ENCODE measurements at regions not wholly inside any gene's neighbourhood (a gene's known extent, or its start where the extent isn't known, plus 50 kb on each side); places are given as distances from the start of the nearest gene placed in this dataset.
"Not testable (repeated sequence)": the region's sequence is repeated elsewhere in the genome, so short reads cannot be mapped to it uniquely, and the experiment has no call there.

DNA sequence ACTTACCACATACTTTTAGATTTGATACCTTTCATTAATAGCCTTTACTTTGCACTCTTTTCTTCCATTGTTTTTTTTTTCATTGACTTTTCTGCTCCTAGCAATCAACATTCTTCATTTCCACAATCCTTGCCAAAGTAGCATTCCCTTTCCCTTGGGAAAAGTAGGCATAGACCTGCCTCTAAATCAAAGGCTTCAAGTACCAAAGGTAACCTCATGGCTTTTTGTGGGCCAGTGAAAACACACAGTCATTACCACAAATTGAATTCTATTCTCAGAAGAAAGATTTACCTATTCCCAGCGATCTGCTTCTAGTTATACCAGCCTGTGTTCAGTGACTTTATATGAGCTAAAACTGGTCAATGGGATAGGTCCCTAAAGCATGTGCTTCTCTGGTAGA lies 109.2 kb downstream of the SOCS6 start:
- no peak for TF ChIP-seq RORB (CRISPR knock-in tag; IDR thresholded peaks at IDR 0.05)
- no peak for TF ChIP-seq TEAD1 (CRISPR knock-in tag; IDR thresholded peaks at IDR 0.05)
- TF ChIP-seq ZNF263 (CRISPR knock-in tag; IDR thresholded peaks at IDR 0.05; ENCODE audit: low read depth): no peak
- no peak for TF ChIP-seq RELA (CRISPR knock-in tag; IDR thresholded peaks at IDR 0.05; ENCODE audit: borderline replicate concordance)
- TF ChIP-seq ZNF396 (CRISPR knock-in tag; IDR thresholded peaks at IDR 0.05; ENCODE audit: borderline replicate concordance): no peak
- TF ChIP-seq JAZF1 (CRISPR knock-in tag; IDR thresholded peaks at IDR 0.05): no peak
- TF ChIP-seq, protein P1, sequence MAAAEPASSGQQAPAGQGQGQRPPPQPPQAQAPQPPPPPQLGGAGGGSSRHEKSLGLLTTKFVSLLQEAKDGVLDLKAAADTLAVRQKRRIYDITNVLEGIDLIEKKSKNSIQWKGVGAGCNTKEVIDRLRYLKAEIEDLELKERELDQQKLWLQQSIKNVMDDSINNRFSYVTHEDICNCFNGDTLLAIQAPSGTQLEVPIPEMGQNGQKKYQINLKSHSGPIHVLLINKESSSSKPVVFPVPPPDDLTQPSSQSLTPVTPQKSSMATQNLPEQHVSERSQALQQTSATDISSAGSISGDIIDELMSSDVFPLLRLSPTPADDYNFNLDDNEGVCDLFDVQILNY (CRISPR knock-in tag; IDR thresholded peaks at IDR 0.05): no peak
- TF ChIP-seq, protein P2, sequence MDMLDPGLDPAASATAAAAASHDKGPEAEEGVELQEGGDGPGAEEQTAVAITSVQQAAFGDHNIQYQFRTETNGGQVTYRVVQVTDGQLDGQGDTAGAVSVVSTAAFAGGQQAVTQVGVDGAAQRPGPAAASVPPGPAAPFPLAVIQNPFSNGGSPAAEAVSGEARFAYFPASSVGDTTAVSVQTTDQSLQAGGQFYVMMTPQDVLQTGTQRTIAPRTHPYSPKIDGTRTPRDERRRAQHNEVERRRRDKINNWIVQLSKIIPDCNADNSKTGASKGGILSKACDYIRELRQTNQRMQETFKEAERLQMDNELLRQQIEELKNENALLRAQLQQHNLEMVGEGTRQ (CRISPR knock-in tag; IDR thresholded peaks at IDR 0.05): no peak
- TF ChIP-seq TEAD4 (CRISPR knock-in tag; IDR thresholded peaks at IDR 0.05): no peak
- TF ChIP-seq JUN (CRISPR knock-in tag; IDR thresholded peaks at IDR 0.05): no peak
- no peak for TF ChIP-seq FOXP1 (CRISPR knock-in tag; IDR thresholded peaks at IDR 0.05; ENCODE audit: borderline replicate concordance)
- TF ChIP-seq, protein P3, sequence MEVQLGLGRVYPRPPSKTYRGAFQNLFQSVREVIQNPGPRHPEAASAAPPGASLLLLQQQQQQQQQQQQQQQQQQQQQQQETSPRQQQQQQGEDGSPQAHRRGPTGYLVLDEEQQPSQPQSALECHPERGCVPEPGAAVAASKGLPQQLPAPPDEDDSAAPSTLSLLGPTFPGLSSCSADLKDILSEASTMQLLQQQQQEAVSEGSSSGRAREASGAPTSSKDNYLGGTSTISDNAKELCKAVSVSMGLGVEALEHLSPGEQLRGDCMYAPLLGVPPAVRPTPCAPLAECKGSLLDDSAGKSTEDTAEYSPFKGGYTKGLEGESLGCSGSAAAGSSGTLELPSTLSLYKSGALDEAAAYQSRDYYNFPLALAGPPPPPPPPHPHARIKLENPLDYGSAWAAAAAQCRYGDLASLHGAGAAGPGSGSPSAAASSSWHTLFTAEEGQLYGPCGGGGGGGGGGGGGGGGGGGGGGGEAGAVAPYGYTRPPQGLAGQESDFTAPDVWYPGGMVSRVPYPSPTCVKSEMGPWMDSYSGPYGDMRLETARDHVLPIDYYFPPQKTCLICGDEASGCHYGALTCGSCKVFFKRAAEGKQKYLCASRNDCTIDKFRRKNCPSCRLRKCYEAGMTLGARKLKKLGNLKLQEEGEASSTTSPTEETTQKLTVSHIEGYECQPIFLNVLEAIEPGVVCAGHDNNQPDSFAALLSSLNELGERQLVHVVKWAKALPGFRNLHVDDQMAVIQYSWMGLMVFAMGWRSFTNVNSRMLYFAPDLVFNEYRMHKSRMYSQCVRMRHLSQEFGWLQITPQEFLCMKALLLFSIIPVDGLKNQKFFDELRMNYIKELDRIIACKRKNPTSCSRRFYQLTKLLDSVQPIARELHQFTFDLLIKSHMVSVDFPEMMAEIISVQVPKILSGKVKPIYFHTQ (CRISPR knock-in tag; IDR thresholded peaks at IDR 0.05): no peak
- TF ChIP-seq, protein P4, sequence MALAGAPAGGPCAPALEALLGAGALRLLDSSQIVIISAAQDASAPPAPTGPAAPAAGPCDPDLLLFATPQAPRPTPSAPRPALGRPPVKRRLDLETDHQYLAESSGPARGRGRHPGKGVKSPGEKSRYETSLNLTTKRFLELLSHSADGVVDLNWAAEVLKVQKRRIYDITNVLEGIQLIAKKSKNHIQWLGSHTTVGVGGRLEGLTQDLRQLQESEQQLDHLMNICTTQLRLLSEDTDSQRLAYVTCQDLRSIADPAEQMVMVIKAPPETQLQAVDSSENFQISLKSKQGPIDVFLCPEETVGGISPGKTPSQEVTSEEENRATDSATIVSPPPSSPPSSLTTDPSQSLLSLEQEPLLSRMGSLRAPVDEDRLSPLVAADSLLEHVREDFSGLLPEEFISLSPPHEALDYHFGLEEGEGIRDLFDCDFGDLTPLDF (CRISPR knock-in tag; IDR thresholded peaks at IDR 0.05): no peak

DNA sequence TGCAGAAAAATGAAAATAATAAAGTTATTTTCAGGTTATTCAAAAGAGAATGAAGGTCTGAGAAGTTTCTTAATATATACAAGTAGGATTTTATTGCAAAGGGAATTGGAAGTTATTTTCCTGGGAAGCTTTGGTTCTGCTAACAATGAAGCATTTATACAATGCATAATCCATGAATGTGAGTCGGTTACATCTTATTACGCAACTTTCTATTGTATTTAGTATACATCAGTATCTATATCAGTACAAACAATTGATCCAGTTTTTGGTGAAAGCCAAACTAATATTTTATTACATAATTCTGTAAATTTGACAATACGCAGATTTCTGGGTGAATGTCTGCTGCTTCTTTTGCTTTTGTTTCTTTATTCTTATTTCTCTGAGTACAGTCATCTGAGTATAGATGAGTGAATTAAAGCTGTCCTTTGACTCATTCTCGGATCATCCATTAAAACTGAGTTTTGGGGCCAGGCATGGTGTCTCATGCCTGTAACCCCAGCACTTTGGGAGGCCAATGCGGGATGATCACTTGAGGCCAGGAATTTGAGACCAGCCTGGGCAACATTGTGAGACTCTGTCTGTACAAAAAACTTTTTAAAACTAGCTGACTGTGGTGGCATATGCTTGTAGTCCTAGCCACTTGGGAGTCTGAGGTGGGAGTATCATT lies 108.5 kb downstream of the SOCS6 start:
- ATAC-seq: no peak
- DNase-seq (ENCODE audit: low spot score): no peak
- ChIA-PET CTCF (no interaction called here), POLR2A (no interaction called here)
- Mint-ChIP-seq H3K27me3 (ENCODE audit: low read depth) (no peaks in the 10 kb centered on the region), H3K4me3 (no peak overlapping the region), H3K36me3 (no peaks in the 10 kb centered on the region), H3K4me1 (no peaks in the 10 kb centered on the region), H3K9me3 (peaks cover 15% of the 10 kb centered on the region), H3K27ac (no peak overlapping the region)
- no peak for TF ChIP-seq FOXJ3 (CRISPR knock-in tag; IDR thresholded peaks at IDR 0.05; ENCODE audit: borderline replicate concordance)
- TF ChIP-seq, protein P2 (CRISPR knock-in tag; IDR thresholded peaks at IDR 0.05): no peak
- TF ChIP-seq, protein P3 (CRISPR knock-in tag; IDR thresholded peaks at IDR 0.05): no peak
- TF ChIP-seq, protein P5, sequence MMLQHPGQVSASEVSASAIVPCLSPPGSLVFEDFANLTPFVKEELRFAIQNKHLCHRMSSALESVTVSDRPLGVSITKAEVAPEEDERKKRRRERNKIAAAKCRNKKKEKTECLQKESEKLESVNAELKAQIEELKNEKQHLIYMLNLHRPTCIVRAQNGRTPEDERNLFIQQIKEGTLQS (CRISPR knock-in tag; conservative IDR thresholded peaks at IDR 0.05): no peak

More for the DNA sequence above, 109.2 kb downstream of the SOCS6 start:
- Mint-ChIP-seq H3K9me3 (peaks cover 15% of the 10 kb centered on the region), H3K36me3 (no peaks in the 10 kb centered on the region), H3K27me3 (ENCODE audit: low read depth) (no peaks in the 10 kb centered on the region), H3K4me1 (no peaks in the 10 kb centered on the region), H3K27ac (no peak overlapping the region), H3K4me3 (no peak overlapping the region)
- CTCF ChIA-PET: no interaction called here
- POLR2A ChIA-PET: no interaction called here
- ATAC-seq (no peak), DNase-seq (ENCODE audit: low spot score) (no peak)

DNA sequence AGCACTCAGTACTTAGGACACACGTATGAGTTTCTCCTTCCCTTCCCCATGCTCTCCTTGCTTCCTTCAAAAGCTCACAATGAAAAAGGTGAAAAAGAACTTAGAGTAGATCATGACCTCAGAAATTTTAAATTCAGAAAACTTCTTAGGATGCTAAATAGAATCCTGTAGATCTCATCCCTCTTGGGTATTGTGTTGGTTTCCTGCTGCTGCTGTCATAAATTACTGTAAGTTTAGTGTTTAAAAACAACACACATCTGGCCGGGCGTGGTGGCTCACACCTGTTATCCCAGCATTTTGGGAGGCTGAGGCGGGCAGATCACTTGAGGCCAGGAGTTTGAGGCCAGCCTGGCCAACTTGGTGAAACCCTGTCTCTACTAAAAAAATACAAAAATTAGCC lies 106.9 kb downstream of the SOCS6 start:
- H3K9me3 Mint-ChIP-seq: peaks cover 15% of the 10 kb centered on the region
- ATAC-seq; POLR2A ChIA-PET; H3K27ac Mint-ChIP-seq; H3K36me3 Mint-ChIP-seq; H3K4me3 Mint-ChIP-seq; CTCF ChIA-PET; H3K4me1 Mint-ChIP-seq; DNase-seq (ENCODE audit: low spot score); H3K27me3 Mint-ChIP-seq (ENCODE audit: low read depth): not testable (repeated sequence)
